ENCODE measurements at regions not wholly inside any gene's neighbourhood (a gene's known extent, or its start where the extent isn't known, plus 50 kb on each side); places are given as distances from the start of the nearest gene placed in this dataset.

DNA sequence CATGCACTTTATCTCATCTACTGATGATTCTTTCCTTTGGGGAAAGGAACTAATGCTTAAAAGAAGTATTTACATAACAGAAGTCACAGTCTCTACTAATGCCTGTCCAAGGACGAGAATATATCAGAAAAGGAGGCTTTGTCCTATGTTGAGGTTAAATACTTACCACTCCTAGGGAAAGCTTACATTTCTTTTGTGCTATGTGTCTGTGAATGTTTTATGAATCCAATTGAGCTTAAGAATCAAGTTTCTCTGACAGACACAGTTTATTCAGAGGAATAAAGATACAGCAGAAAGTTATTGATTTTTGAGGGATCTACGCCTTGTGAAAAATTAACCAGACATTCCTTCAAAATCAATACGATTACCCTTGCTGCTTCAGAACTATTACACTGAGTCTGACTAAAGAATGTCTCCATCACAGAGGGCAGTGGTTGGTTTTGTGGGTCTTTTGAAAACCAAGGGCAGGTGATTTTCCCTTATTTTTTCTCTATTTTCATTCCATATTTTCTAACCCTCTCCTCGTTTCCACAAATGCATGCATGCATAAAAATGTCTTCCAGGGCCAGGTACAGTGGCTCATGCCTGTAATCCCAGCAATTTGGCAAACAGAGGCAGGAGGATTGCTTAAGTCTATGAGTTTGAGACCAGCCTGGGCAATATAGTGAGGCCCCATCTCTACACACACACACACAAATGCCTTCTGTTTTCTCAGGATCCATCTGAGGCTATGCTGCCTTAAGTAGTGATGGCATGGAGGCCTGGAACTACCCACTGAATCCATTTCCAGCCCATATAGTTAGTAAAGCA lies 1095.1 kb downstream of the GALC start (continued):
- TF ChIP-seq ZNF280D (CRISPR knock-in tag; IDR thresholded peaks at IDR 0.05) (no peak), ZMYM3 (CRISPR knock-in tag; IDR thresholded peaks at IDR 0.05) (peak; percentile 73; the same call in 1 of the 2 replicates), ZNF543 (CRISPR knock-in tag; IDR thresholded peaks at IDR 0.05) (no peak), MAFF (IDR thresholded peaks at IDR 0.05; ENCODE audit: low read depth, low read length) (no peak), YY1 (IDR thresholded peaks at IDR 0.05; ENCODE audit: insufficient read depth, insufficient replicate concordance, low read depth, low read length) (no peak), NCOA2 (CRISPR knock-in tag; IDR thresholded peaks at IDR 0.05) (peak; percentile 85), ZNF746 (CRISPR knock-in tag; IDR thresholded peaks at IDR 0.05) (no peak), ZNF274 (CRISPR knock-in tag; IDR thresholded peaks at IDR 0.05) (no peak), NFIB (CRISPR knock-in tag; IDR thresholded peaks at IDR 0.05; ENCODE audit: borderline replicate concordance) (no peak), ATF7-NPFF (CRISPR knock-in tag; IDR thresholded peaks at IDR 0.05; ENCODE audit: low read depth) (no peak), TGIF2 (CRISPR knock-in tag; IDR thresholded peaks at IDR 0.05) (0 out of 2 replicates have a peak, but pooled peaks have one; percentile 35), RNF2 (conservative IDR thresholded peaks at IDR 0.05; ENCODE audit: low read depth) (no peak), NR1H2 (CRISPR knock-in tag; IDR thresholded peaks at IDR 0.05; ENCODE audit: borderline replicate concordance, low read depth) (no peak), ZNF782 (CRISPR knock-in tag; IDR thresholded peaks at IDR 0.05; ENCODE audit: borderline replicate concordance) (no peak), IKZF4 (CRISPR knock-in tag; IDR thresholded peaks at IDR 0.05; ENCODE audit: borderline replicate concordance, low read depth, not compliant biosample characterization) (no peak), TBX3 (IDR thresholded peaks at IDR 0.05; ENCODE audit: borderline replicate concordance) (no peak), ZNF326 (CRISPR knock-in tag; IDR thresholded peaks at IDR 0.05; ENCODE audit: borderline replicate concordance) (no peak), NFYC (CRISPR knock-in tag; IDR thresholded peaks at IDR 0.05) (no peak), THAP9 (CRISPR knock-in tag; IDR thresholded peaks at IDR 0.05; ENCODE audit: borderline replicate concordance) (no peak), FUBP1 (CRISPR knock-in tag; IDR thresholded peaks at IDR 0.05; ENCODE audit: borderline replicate concordance) (no peak), CEBPG (CRISPR knock-in tag; IDR thresholded peaks at IDR 0.05) (peak; percentile 37; the same call in 1 of the 2 replicates)
- TF ChIP-seq, protein P1, sequence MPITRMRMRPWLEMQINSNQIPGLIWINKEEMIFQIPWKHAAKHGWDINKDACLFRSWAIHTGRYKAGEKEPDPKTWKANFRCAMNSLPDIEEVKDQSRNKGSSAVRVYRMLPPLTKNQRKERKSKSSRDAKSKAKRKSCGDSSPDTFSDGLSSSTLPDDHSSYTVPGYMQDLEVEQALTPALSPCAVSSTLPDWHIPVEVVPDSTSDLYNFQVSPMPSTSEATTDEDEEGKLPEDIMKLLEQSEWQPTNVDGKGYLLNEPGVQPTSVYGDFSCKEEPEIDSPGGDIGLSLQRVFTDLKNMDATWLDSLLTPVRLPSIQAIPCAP (CRISPR knock-in tag; IDR thresholded peaks at IDR 0.05; ENCODE audit: low read depth) = no peak
